ENCODE measurements at regions not wholly inside any gene's neighbourhood (a gene's known extent, or its start where the extent isn't known, plus 50 kb on each side); places are given as distances from the start of the nearest gene placed in this dataset.

- DNase-seq: no peak
Measured at GRCh38 chr14:94924189-94924588, 154.3 kb upstream of the GSC start.

- DNase-seq: peak in 1 of 3 donors; percentile 22
Measured at GRCh38 chr14:94923786-94924185, 153.9 kb upstream of the GSC start.

- DNase-seq: no peak
Measured at GRCh38 chr14:94922595-94923239, 152.8 kb upstream of the GSC start.

GRCh38 chr14:94921882-94922585 is 152.1 kb upstream of the GSC start:
- peak; percentile 43 to 88 (median 81) for DNase-seq

GRCh38 chr14:94921456-94921855 is 151.5 kb upstream of the GSC start:
- peak; percentile 9 to 69 (median 34) for DNase-seq

- no peak for DNase-seq
Measured at GRCh38 chr14:94919896-94920295, 150.0 kb upstream of the GSC start.

GRCh38 chr14:94918896-94919295 is 149.0 kb upstream of the GSC start:
- no peak for DNase-seq

GRCh38 chr14:94917041-94917600 is 147.2 kb upstream of the GSC start:
- no peak for DNase-seq

GRCh38 chr14:94914191-94914590 is 144.3 kb upstream of the GSC start:
- DNase-seq: no peak

- no peak for DNase-seq
Measured at GRCh38 chr14:94907626-94908261, 137.8 kb upstream of the GSC start.

- DNase-seq: no peak
Measured at GRCh38 chr14:94906991-94907587, 137.2 kb upstream of the GSC start.

GRCh38 chr14:94906577-94906976 is 136.7 kb upstream of the GSC start:
- DNase-seq: no peak

GRCh38 chr14:94904636-94905035 is 134.7 kb upstream of the GSC start:
- DNase-seq: no peak

- DNase-seq: no peak
Measured at GRCh38 chr14:94903883-94904282, 134.0 kb upstream of the GSC start.

- no peak for DNase-seq
Measured at GRCh38 chr14:94903338-94903737, 133.4 kb upstream of the GSC start.

GRCh38 chr14:94897561-94897960 is 127.6 kb upstream of the GSC start:
- DNase-seq: no peak

GRCh38 chr14:94897082-94897481 is 127.2 kb upstream of the GSC start:
- peak in 2 of 3 donors; percentile 49 to 67 for DNase-seq

GRCh38 chr14:94893411-94894160 is 123.7 kb upstream of the GSC start:
- DNase-seq: no peak

GRCh38 chr14:94890785-94891184 is 120.9 kb upstream of the GSC start:
- DNase-seq: peak in 2 of 3 donors; percentile 10 to 59

GRCh38 chr14:94889520-94890312 is 119.8 kb upstream of the GSC start:
- no peak for DNase-seq

GRCh38 chr14:94888121-94888520 is 118.2 kb upstream of the GSC start:
- DNase-seq: no peak

Data from muscle of back (tissue), 3 donors.